ENCODE measurements at regions not wholly inside any gene's neighbourhood (a gene's known extent, or its start where the extent isn't known, plus 50 kb on each side); places are given as distances from the start of the nearest gene placed in this dataset.

DNA sequence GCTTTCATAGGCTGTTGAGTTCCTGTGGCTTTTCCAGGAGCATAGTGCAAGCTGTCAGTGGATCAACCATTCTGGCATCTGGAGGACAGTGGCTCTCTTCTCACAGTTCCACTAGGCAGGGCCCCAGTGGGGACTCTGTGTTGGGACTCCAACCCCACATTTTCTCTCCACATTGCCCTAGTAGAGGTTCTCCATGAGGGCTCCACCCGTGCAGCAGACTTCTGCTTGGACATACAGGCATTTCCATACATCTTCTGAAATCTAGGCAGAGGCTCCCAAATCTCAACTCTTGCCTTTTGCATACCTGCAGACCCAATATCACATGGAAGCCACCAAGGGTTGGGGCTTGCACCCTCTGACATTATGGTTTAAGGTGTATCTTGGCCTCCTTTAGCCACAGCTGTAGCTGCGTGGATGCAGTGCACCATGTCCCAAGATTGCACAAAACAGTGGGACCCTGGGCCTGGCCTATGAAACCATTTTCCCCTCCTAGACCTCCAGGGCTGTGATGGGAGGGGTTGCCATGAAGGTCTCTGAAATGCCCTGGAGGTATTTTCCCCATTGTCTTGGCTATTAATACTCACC is 645.9 kb upstream of the CITED2 start:
- no peak for DNase-seq (ENCODE audit: low spot score)
- intact Hi-C loops (cut with DNase I), result no loop called here
- no peaks in the 10 kb centered on the region for H3K4me1 ChIP-seq (replicated peaks)
- H3K27ac ChIP-seq, result no peak overlapping the region
- TF ChIP-seq, protein P1, sequence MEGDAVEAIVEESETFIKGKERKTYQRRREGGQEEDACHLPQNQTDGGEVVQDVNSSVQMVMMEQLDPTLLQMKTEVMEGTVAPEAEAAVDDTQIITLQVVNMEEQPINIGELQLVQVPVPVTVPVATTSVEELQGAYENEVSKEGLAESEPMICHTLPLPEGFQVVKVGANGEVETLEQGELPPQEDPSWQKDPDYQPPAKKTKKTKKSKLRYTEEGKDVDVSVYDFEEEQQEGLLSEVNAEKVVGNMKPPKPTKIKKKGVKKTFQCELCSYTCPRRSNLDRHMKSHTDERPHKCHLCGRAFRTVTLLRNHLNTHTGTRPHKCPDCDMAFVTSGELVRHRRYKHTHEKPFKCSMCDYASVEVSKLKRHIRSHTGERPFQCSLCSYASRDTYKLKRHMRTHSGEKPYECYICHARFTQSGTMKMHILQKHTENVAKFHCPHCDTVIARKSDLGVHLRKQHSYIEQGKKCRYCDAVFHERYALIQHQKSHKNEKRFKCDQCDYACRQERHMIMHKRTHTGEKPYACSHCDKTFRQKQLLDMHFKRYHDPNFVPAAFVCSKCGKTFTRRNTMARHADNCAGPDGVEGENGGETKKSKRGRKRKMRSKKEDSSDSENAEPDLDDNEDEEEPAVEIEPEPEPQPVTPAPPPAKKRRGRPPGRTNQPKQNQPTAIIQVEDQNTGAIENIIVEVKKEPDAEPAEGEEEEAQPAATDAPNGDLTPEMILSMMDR (IDR thresholded peaks at IDR 0.05), result no peak
- TF ChIP-seq POLR2AphosphoS5 (IDR thresholded peaks at IDR 0.05), result no peak
- no peak overlapping the region for H3K4me3 ChIP-seq
- no peaks in the 10 kb centered on the region for H3K27me3 ChIP-seq (replicated peaks; ENCODE audit: insufficient read depth)
- no peaks in the 10 kb centered on the region for H3K36me3 ChIP-seq
- WGBS, result 96% methylated on average over 2 of the region's 2 CpGs
- H3K9me3 ChIP-seq, result no peaks in the 10 kb centered on the region

DNA sequence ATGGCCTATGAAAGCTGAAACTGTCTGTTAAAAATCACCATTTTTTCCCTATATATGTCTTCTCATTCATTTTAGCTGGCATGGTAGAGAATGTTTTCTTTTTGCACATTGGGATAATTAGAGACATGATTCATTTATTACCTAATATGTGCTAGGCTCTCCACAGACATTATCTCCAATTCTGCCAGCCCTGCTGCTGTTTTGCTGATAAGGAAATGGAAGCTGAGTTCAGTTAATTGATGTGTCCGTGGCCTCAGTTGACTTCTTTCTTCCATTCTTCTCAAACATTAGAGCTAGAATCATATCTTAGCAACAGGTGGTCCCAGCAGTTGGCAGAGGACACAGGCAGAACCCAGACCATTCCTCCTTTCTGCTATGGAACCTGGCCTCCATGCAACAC is 644.1 kb upstream of the CITED2 start:
- Histone ChIP-seq H3K27me3 (replicated peaks; ENCODE audit: insufficient read depth) (no peaks in the 10 kb centered on the region), H3K36me3 (no peaks in the 10 kb centered on the region), H3K4me1 (replicated peaks) (no peaks in the 10 kb centered on the region), H3K4me3 (no peak overlapping the region), H3K9me3 (no peaks in the 10 kb centered on the region), H3K27ac (no peak overlapping the region)
- TF ChIP-seq POLR2A (IDR thresholded peaks at IDR 0.05) (no peak), POLR2AphosphoS5 (IDR thresholded peaks at IDR 0.05) (no peak)
- TF ChIP-seq, protein P1 (IDR thresholded peaks at IDR 0.05), result no peak
- WGBS, result 90% methylated on average over 1 of the region's 1 CpG
- no peak for DNase-seq (ENCODE audit: low spot score)
- intact Hi-C loops (cut with DNase I), result no loop called here

DNA sequence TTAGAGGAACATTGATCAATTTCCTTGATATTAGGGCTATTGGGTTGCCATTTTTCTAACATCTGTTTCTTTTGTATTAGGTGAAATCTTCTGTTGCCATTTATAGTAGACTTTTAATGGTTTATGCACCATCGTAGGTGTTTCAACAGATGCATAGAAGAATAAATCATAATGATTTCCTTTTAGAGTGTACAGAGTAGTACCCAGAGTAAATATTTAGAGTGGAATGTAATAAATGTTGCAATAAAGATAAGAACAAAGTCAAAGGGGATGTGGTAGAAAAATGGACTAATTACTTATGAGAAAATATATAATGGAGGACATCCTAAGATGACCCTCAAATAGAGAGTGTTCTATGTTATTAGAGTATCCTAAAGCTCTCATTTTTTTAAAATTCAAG is 643.0 kb upstream of the CITED2 start:
- H3K9me3 ChIP-seq, result no peaks in the 10 kb centered on the region
- H3K4me3 ChIP-seq, result no peak overlapping the region
- intact Hi-C loops (cut with DNase I), result no loop called here
- H3K27ac ChIP-seq, result no peak overlapping the region
- WGBS, result 9% methylated on average over 1 of the region's 1 CpG
- no peaks in the 10 kb centered on the region for H3K36me3 ChIP-seq
- TF ChIP-seq, protein P1 (IDR thresholded peaks at IDR 0.05), result no peak
- TF ChIP-seq POLR2AphosphoS5 (IDR thresholded peaks at IDR 0.05) (no peak), POLR2A (IDR thresholded peaks at IDR 0.05) (no peak)
- DNase-seq (ENCODE audit: low spot score), result no peak
- H3K27me3 ChIP-seq (replicated peaks; ENCODE audit: insufficient read depth), result no peaks in the 10 kb centered on the region
- no peaks in the 10 kb centered on the region for H3K4me1 ChIP-seq (replicated peaks)

DNA sequence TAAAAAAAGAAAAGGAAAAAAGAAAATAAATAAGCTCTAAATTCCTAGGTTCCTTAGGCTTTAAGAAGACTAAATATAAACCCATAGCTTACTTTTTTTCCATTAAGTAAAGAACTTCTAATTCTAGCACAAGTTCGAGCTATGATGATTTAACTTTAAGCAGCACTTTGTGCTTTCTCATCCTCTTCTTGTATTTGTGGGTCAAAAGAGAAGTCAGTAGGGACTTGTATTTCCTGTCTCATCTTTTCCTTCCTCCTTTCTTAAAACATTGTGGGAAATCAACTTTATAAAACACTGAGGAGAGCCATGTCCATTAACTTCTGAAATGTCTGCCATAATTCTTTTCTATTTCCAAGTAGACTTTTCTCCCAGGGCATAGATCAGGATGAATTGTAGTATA is 637.7 kb upstream of the CITED2 start:
- Histone ChIP-seq H3K27ac (no peak overlapping the region), H3K4me3 (no peak overlapping the region), H3K27me3 (replicated peaks; ENCODE audit: insufficient read depth) (no peaks in the 10 kb centered on the region), H3K4me1 (replicated peaks) (no peaks in the 10 kb centered on the region), H3K9me3 (no peaks in the 10 kb centered on the region), H3K36me3 (no peaks in the 10 kb centered on the region)
- TF ChIP-seq, protein P1 (IDR thresholded peaks at IDR 0.05), result no peak
- TF ChIP-seq POLR2A (IDR thresholded peaks at IDR 0.05) (no peak), POLR2AphosphoS5 (IDR thresholded peaks at IDR 0.05) (no peak)
- intact Hi-C loops (cut with DNase I), result no loop called here
- no peak for DNase-seq (ENCODE audit: low spot score)
- 73% methylated on average over 1 of the region's 1 CpG for WGBS

DNA sequence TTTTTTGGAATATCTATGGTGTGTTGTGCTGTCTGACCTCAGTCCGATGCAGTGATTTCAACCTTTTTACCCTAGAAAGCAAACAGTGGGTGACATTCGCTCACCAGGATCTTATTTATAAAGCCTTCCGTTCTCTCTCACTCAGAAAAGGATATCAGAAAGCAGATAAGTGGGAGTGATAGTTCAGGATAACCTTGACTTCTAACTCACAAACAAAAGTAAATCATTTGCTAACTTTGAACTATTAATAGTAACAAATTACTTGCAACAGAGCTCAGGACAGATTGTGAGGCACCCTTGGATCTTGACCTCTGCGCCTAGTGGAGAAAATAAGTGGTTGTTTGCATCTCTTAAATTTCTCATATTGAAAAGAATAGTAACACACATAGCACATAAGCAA is 637.1 kb upstream of the CITED2 start:
- Histone ChIP-seq H3K27ac (no peak overlapping the region), H3K27me3 (replicated peaks; ENCODE audit: insufficient read depth) (no peaks in the 10 kb centered on the region), H3K4me3 (no peak overlapping the region), H3K4me1 (replicated peaks) (no peaks in the 10 kb centered on the region), H3K36me3 (no peaks in the 10 kb centered on the region), H3K9me3 (no peaks in the 10 kb centered on the region)
- WGBS, result 77% methylated on average over 4 of the region's 4 CpGs
- TF ChIP-seq POLR2A (IDR thresholded peaks at IDR 0.05) (no peak), POLR2AphosphoS5 (IDR thresholded peaks at IDR 0.05) (no peak)
- TF ChIP-seq, protein P1 (IDR thresholded peaks at IDR 0.05), result no peak
- intact Hi-C loops (cut with DNase I), result no loop called here
- no peak for DNase-seq (ENCODE audit: low spot score)
